Right lobe of liver (tissue), 4 donors: ENCODE measurements at regions not wholly inside any gene's neighbourhood (a gene's known extent, or its start where the extent isn't known, plus 50 kb on each side); places are given as distances from the start of the nearest gene placed in this dataset.

ENCODE experiments used
- CTCF ChIP-seq, 4 donors: fragments of 200-600 bp in 3 of 4; fragments of 450-650 bp in 1 of 4; IDR thresholded peaks; one replicate each; pipeline versions ENCODE4 v1.5.1 to v1.8.0; 2016 to 2022; ENCODE audit warnings: antibody characterized with exemption in 4 of 4, mild to moderate bottlenecking in 2 of 4
- POLR2A ChIP-seq: fragments of 450-650 bp; IDR thresholded peaks from one replicate; pipeline ENCODE4 v1.6.1; 2017; ENCODE audit warnings: antibody characterized with exemption, mild to moderate bottlenecking
- donor health status: DM: no; HTN: no; CAD: no.
- donor health status: DM: no; HTN: no; CAD: no.
- donor health status: DM: no; HTN: yes; CAD: no.

- TF ChIP-seq CTCF (IDR thresholded peaks at IDR 0.05): no peak
- TF ChIP-seq POLR2A: no peak
Observed at GRCh38 chr17:72380737-72381136, 259.9 kb downstream of the SOX9 start.
